IMR-90 (cell line): ENCODE measurements at regions not wholly inside any gene's neighbourhood (a gene's known extent, or its start where the extent isn't known, plus 50 kb on each side); places are given as distances from the start of the nearest gene placed in this dataset.

Experiments used
- ATAC-seq: fragments of 200-7000 bp; cut with Tn5 transposase; 2 replicates; pipeline ENCODE4 v1.9.1; 2020; ENCODE audit warnings: low read depth, mild to moderate bottlenecking, moderate library complexity
- BruUV-seq: library from RNA; stranded (reverse); fragments of 400-500 nt; replicated peaks from 2 replicates; lab custom pipeline; 2021; lab: Mats Ljungman, UMichigan
- CTCF ChIA-PET: fragments of 300-600 bp; formaldehyde crosslinking; extraction: SDS; loops from one replicate; lab custom pipeline; 2021; ENCODE audit warnings: antibody characterized with exemption; lab: Yijun Ruan, JAX
- POLR2A ChIA-PET: fragments of 300-600 bp; sonication (Branson Sonifier 250); formaldehyde crosslinking; loops from one replicate; lab custom pipeline; 2022; ENCODE audit warnings: antibody characterized with exemption; ENCODE audit not compliant: unreplicated experiment; lab: Charles Lee
- DNase-seq: peaks from one replicate; pipeline ENCODE4 v3.0.0; 2013
- H2AFZ ChIP-seq: replicated peaks from 2 replicates; pipeline ENCODE3; 2013; ENCODE audit warnings: low read length, mild to moderate bottlenecking; ENCODE audit not compliant: poor library complexity
- H2AK5ac ChIP-seq: 2 replicates; pipeline ENCODE4 v1.6.1; 2013; ENCODE audit warnings: low read depth, low read length, inconsistent platforms
- H2AK9ac ChIP-seq: replicated peaks from 2 replicates; pipeline ENCODE3; 2013; ENCODE audit warnings: mild to moderate bottlenecking, low read depth, low read length, moderate library complexity; ENCODE audit not compliant: poor library complexity
- H2BK120ac ChIP-seq: 2 replicates; pipeline ENCODE4 v1.6.1; 2013; ENCODE audit warnings: low read depth, low read length, inconsistent platforms
- H2BK15ac ChIP-seq: 3 replicates; pipeline ENCODE4 v1.6.1; 2013; ENCODE audit warnings: low read depth, low read length, inconsistent platforms
- H2BK20ac ChIP-seq: 2 replicates; pipeline ENCODE4 v1.6.1; 2013; ENCODE audit warnings: low read depth, mild to moderate bottlenecking, inconsistent platforms, low read length, moderate library complexity
- H2BK5ac ChIP-seq: 2 replicates; pipeline ENCODE4 v1.6.1; 2013; ENCODE audit warnings: mild to moderate bottlenecking, low read depth, low read length, inconsistent platforms; ENCODE audit not compliant: poor library complexity, severe bottlenecking
- H3K14ac ChIP-seq: replicated peaks from 2 replicates; pipeline ENCODE4 v1.6.1; 2013; ENCODE audit warnings: low read depth, low read length, inconsistent platforms
- H3K18ac ChIP-seq: 2 replicates; pipeline ENCODE4 v1.6.1; 2013; ENCODE audit warnings: low read depth, low read length, control low read depth
- H3K23ac ChIP-seq: 2 replicates; pipeline ENCODE4 v1.6.1; 2013; ENCODE audit warnings: low read depth, low read length, inconsistent platforms
- H3K27ac ChIP-seq: 2 replicates; pipeline ENCODE4 v1.5.1; 2013; ENCODE audit warnings: mild to moderate bottlenecking, control low read depth, low read length; ENCODE audit not compliant: insufficient read depth
- H3K27me3 ChIP-seq: 2 replicates; pipeline ENCODE4 v1.6.1; 2013; ENCODE audit warnings: low read length; ENCODE audit not compliant: control insufficient read depth, insufficient read depth
- H3K36me3 ChIP-seq: 2 replicates; pipeline ENCODE4 v1.6.1; 2013; ENCODE audit warnings: low read length, mixed read lengths; ENCODE audit not compliant: control insufficient read depth, insufficient read depth
- H3K4ac ChIP-seq: 2 replicates; pipeline ENCODE4 v1.6.1; 2013; ENCODE audit warnings: low read depth, low read length, inconsistent platforms
- H3K4me1 ChIP-seq: 2 replicates; pipeline ENCODE4 v1.6.1; 2013; ENCODE audit warnings: low read length, mixed read lengths; ENCODE audit not compliant: control insufficient read depth, insufficient read depth
- H3K4me2 ChIP-seq: 2 replicates; pipeline ENCODE4 v1.6.1; 2013; ENCODE audit warnings: low read depth, mild to moderate bottlenecking, control low read depth, low read length, moderate library complexity
- H3K4me3 ChIP-seq: 2 replicates; pipeline ENCODE4 v1.5.1; 2013; ENCODE audit warnings: low read depth, mild to moderate bottlenecking, control low read depth, low read length, moderate library complexity; ENCODE audit not compliant: insufficient read depth
- H3K56ac ChIP-seq: 2 replicates; pipeline ENCODE4 v1.6.1; 2013; ENCODE audit warnings: low read length, inconsistent platforms; ENCODE audit not compliant: insufficient read depth; ENCODE audit errors: extremely low read depth
- H3K79me1 ChIP-seq, 2 experiments: 2 replicates each; pipeline ENCODE4 v1.6.1; 2013; ENCODE audit warnings: low read length in 2 of 2, inconsistent platforms in 1 of 2, low read depth in 1 of 2
- H3K9ac ChIP-seq: 2 replicates; pipeline ENCODE4 v1.6.1; 2013; ENCODE audit warnings: low read depth, low read length, control low read depth
- H3K9me1 ChIP-seq: 2 replicates; pipeline ENCODE4 v1.6.1; 2013; ENCODE audit warnings: low read length, inconsistent platforms; ENCODE audit not compliant: insufficient read depth
- H3K9me3 ChIP-seq: 2 replicates; pipeline ENCODE4 v1.6.1; 2013; ENCODE audit warnings: low read length; ENCODE audit not compliant: control insufficient read depth, insufficient read depth
- H4K20me1 ChIP-seq: 2 replicates; pipeline ENCODE4 v1.6.1; 2013; ENCODE audit warnings: low read length, inconsistent platforms; ENCODE audit not compliant: insufficient read depth
- H4K5ac ChIP-seq: 2 replicates; pipeline ENCODE4 v1.6.1; 2013; ENCODE audit warnings: mild to moderate bottlenecking, low read depth, low read length, control low read depth
- H4K8ac ChIP-seq, 2 experiments: 2 replicates each; pipeline ENCODE4 v1.6.1; 2013; ENCODE audit warnings: low read depth in 2 of 2, low read length in 2 of 2, control low read depth in 1 of 2, inconsistent platforms in 1 of 2
- H4K91ac ChIP-seq: 2 replicates; pipeline ENCODE4 v1.6.1; 2013; ENCODE audit warnings: low read depth, low read length, inconsistent platforms; ENCODE audit not compliant: insufficient read depth
- BHLHE40 ChIP-seq: fragments of 150-350 bp; IDR thresholded peaks from 2 replicates; pipeline ENCODE4 v1.6.1; 2016; ENCODE audit warnings: mild to moderate bottlenecking, low read depth, low read length
- CEBPB ChIP-seq: IDR thresholded peaks from 2 replicates; pipeline ENCODE4 v1.6.1; 2012; ENCODE audit warnings: low read depth, low read length, improper control_type of control experiment
- CHD1 ChIP-seq: IDR thresholded peaks from 2 replicates; pipeline ENCODE4 v1.6.1; 2012; ENCODE audit warnings: low read depth, low read length, improper control_type of control experiment
- CTCF ChIP-seq: conservative IDR thresholded peaks from 2 replicates; pipeline ENCODE4 v1.5.1; 2012; ENCODE audit warnings: mild to moderate bottlenecking, low read depth, low read length, improper control_type of control experiment
- FOS ChIP-seq: fragments of 150-350 bp; IDR thresholded peaks from 2 replicates; pipeline ENCODE4 v1.6.1; 2016; ENCODE audit warnings: low read depth, low read length
- MAFK ChIP-seq: IDR thresholded peaks from 2 replicates; pipeline ENCODE4 v1.6.1; 2012; ENCODE audit warnings: low read depth, low read length, improper control_type of control experiment
- MAZ ChIP-seq: IDR thresholded peaks from 2 replicates; pipeline ENCODE4 v1.6.1; 2012; ENCODE audit warnings: low read depth, mild to moderate bottlenecking, low read length, improper control_type of control experiment, moderate library complexity, borderline replicate concordance
- MXI1 ChIP-seq: IDR thresholded peaks from 2 replicates; pipeline ENCODE4 v1.6.1; 2012; ENCODE audit warnings: low read depth, mild to moderate bottlenecking, low read length, moderate library complexity, borderline replicate concordance
- NFE2L2 ChIP-seq: fragments of 150-350 bp; IDR thresholded peaks from 2 replicates; pipeline ENCODE4 v1.6.1; 2016; ENCODE audit warnings: low read depth, mild to moderate bottlenecking, low read length
- POLR2A ChIP-seq: IDR thresholded peaks from 2 replicates; pipeline ENCODE4 v1.6.1; 2012; ENCODE audit warnings: mild to moderate bottlenecking, low read depth, low read length
- RAD21 ChIP-seq: IDR thresholded peaks from 2 replicates; pipeline ENCODE4 v1.6.1; 2012; ENCODE audit warnings: low read length, improper control_type of control experiment
- RCOR1 ChIP-seq: IDR thresholded peaks from 2 replicates; pipeline ENCODE4 v1.6.1; 2012; ENCODE audit warnings: mild to moderate bottlenecking, low read length, improper control_type of control experiment; ENCODE audit not compliant: insufficient replicate concordance
- RFX5 ChIP-seq: IDR thresholded peaks from 2 replicates; pipeline ENCODE4 v1.8.0; 2012; ENCODE audit warnings: low read depth, mild to moderate bottlenecking, low read length, moderate library complexity
- SMC3 ChIP-seq: fragments of 150-350 bp; IDR thresholded peaks from 2 replicates; pipeline ENCODE4 v1.6.1; 2016; ENCODE audit warnings: low read depth, mild to moderate bottlenecking, antibody characterized with exemption, low read length, moderate library complexity
- WGBS, 2 experiments: methylation state at CpG; one replicate each; pipeline versions ENCODE4 v1.1.5 to v1.1.7; 2013; ENCODE audit warnings: missing lambda C conversion rate in 2 of 2; ENCODE audit not compliant: insufficient read length in 1 of 2; ENCODE audit errors: extremely low coverage in 2 of 2; 5-methylcytosine and 5-hydroxymethylcytosine counted together
- dilution Hi-C: fragments of 300-500 bp; cut with HindIII; formaldehyde crosslinking; loops from one replicate; pipeline ENCODE4 v1.14.3; 2018; ENCODE audit warnings: low sequenced_read_pairs; ENCODE audit not compliant: unreplicated experiment
- in situ Hi-C: fragments of 300-500 bp; cut with MboI; formaldehyde crosslinking; loops from 3 replicates; pipeline ENCODE4 v1.14.3; 2019; ENCODE audit warnings: low sequenced_read_pairs, inconsistent platforms, mixed read lengths
- intact Hi-C: fragments of 100-400 bp; cut with micrococcal nuclease; formaldehyde crosslinking; loops from 2 replicates; pipeline ENCODE4 v1.10.0; 2022
- TF ChIP-seq, protein P1 (sequence below): fragments of 150-350 bp; IDR thresholded peaks from 2 replicates; pipeline ENCODE4 v1.6.1; 2017; ENCODE audit warnings: mild to moderate bottlenecking, antibody characterized with exemption, low read length, low read depth
- TF ChIP-seq, protein P2 (sequence below): fragments of 150-350 bp; IDR thresholded peaks from 2 replicates; pipeline ENCODE4 v1.6.1; 2016; ENCODE audit warnings: low read depth, mild to moderate bottlenecking, low read length, moderate library complexity, borderline replicate concordance

- ATAC-seq, result no peak
- TF ChIP-seq RCOR1 (no peak), MXI1 (no peak), RFX5 (no peak), CTCF (no peak), MAFK (no peak), RAD21 (no peak), SMC3 (no peak), MAZ (no peak), BHLHE40 (no peak), FOS (no peak), CEBPB (no peak), CHD1 (no peak), NFE2L2 (no peak), POLR2A (no peak)
- TF ChIP-seq, protein P1, sequence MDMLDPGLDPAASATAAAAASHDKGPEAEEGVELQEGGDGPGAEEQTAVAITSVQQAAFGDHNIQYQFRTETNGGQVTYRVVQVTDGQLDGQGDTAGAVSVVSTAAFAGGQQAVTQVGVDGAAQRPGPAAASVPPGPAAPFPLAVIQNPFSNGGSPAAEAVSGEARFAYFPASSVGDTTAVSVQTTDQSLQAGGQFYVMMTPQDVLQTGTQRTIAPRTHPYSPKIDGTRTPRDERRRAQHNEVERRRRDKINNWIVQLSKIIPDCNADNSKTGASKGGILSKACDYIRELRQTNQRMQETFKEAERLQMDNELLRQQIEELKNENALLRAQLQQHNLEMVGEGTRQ, result no peak
- TF ChIP-seq, protein P2, sequence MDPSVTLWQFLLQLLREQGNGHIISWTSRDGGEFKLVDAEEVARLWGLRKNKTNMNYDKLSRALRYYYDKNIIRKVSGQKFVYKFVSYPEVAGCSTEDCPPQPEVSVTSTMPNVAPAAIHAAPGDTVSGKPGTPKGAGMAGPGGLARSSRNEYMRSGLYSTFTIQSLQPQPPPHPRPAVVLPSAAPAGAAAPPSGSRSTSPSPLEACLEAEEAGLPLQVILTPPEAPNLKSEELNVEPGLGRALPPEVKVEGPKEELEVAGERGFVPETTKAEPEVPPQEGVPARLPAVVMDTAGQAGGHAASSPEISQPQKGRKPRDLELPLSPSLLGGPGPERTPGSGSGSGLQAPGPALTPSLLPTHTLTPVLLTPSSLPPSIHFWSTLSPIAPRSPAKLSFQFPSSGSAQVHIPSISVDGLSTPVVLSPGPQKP, result no peak
- Histone ChIP-seq H3K4me3 (no peak overlapping the region), H2AK9ac (no peak overlapping the region), H4K8ac (no peak overlapping the region), H3K9me3 (no peaks in the 10 kb centered on the region), H3K4me2 (no peak overlapping the region), H3K4ac (no peak overlapping the region), H2BK20ac (no peak overlapping the region), H3K9me1 (no peaks in the 10 kb centered on the region; the same call in 1 of the 2 replicates), H3K27me3 (peaks cover 71% of the 10 kb centered on the region), H3K9ac (no peak overlapping the region), H4K91ac (no peak overlapping the region), H3K79me1 (no peaks in the 10 kb centered on the region), H3K27ac (no peak overlapping the region), H4K5ac (no peak overlapping the region), H3K36me3 (no peaks in the 10 kb centered on the region), H3K14ac (no peak overlapping the region), H3K56ac (no peak overlapping the region), H2BK15ac (no peak overlapping the region), H3K4me1 (no peaks in the 10 kb centered on the region), H3K18ac (no peak overlapping the region), H3K23ac (no peak overlapping the region), H2AK5ac (no peak overlapping the region), H2BK5ac (no peak overlapping the region), H2BK120ac (no peak overlapping the region), H4K20me1 (no peaks in the 10 kb centered on the region), H2AFZ (no peak overlapping the region)
- CTCF ChIA-PET, result no interaction called here
- 20% methylated on average over 1 of the region's 8 CpGs; no CpG with 5 or more reads in 1 of the 2 experiments for WGBS, 2 experiments
- no TSS peak for BruUV-seq
- no peak for DNase-seq
- dilution Hi-C loops (no loop called here), intact Hi-C loops (no loop called here), in situ Hi-C loops (no loop called here)
- POLR2A ChIA-PET, result no interaction called here
Observed at GRCh38 chr21:43272591-43272990, 103.8 kb downstream of the CRYAA start.
